GM23248 (cell line): ENCODE measurements at regions not wholly inside any gene's neighbourhood (a gene's known extent, or its start where the extent isn't known, plus 50 kb on each side); places are given as distances from the start of the nearest gene placed in this dataset.

Experiments
- EZH2 ChIP-seq: fragments of 200-600 bp; sonication (generic); IDR thresholded peaks from 2 replicates; pipeline ENCODE4 v1.6.1; 2018; ENCODE audit warnings: antibody characterized with exemption, mild to moderate bottlenecking; ENCODE audit not compliant: insufficient read depth, poor library complexity, severe bottlenecking
- EZH2phosphoT487 ChIP-seq: fragments of 200-600 bp; sonication (generic); IDR thresholded peaks from 2 replicates; pipeline ENCODE4 v1.6.1; 2018; ENCODE audit warnings: antibody characterized with exemption, moderate library complexity, mild to moderate bottlenecking, low read depth; ENCODE audit not compliant: insufficient read depth

GRCh38 chr11:15770798-15771414 lies 585.4 kb downstream of the SOX6 start:
- TF ChIP-seq EZH2phosphoT487, result no peak
- no peak for TF ChIP-seq EZH2
